HepG2 (cell line): ENCODE measurements at regions not wholly inside any gene's neighbourhood (a gene's known extent, or its start where the extent isn't known, plus 50 kb on each side); places are given as distances from the start of the nearest gene placed in this dataset.

Experiments used
- CCDC6 ChIP-seq: sonication (generic); formaldehyde crosslinking; IDR thresholded peaks from 2 replicates; pipeline ENCODE4 v1.8.1; 2022; ENCODE audit warnings: mild to moderate bottlenecking, missing genetic modification reagents, moderate library complexity
- CSRNP2 ChIP-seq: sonication (generic); formaldehyde crosslinking; conservative IDR thresholded peaks from 2 replicates; pipeline ENCODE4 v1.8.0; 2022; ENCODE audit warnings: low read depth, missing genetic modification reagents
- FIP1L1 ChIP-seq: fragments of 200-400 bp; formaldehyde crosslinking; IDR thresholded peaks from 2 replicates; pipeline ENCODE4 v1.6.1; 2018; ENCODE audit warnings: low read depth, mild to moderate bottlenecking, low read length, moderate library complexity, borderline replicate concordance; ENCODE audit not compliant: insufficient read depth
- JUND ChIP-seq: sonication (generic); formaldehyde crosslinking; IDR thresholded peaks from 2 replicates; pipeline ENCODE4 v1.8.0; 2022; ENCODE audit warnings: mild to moderate bottlenecking, missing genetic modification reagents
- NFE2 ChIP-seq: sonication (generic); formaldehyde crosslinking; IDR thresholded peaks from 2 replicates; pipeline ENCODE4 v1.4.0; 2020; ENCODE audit warnings: missing genetic modification reagents
- PAXIP1 ChIP-seq: sonication (generic); formaldehyde crosslinking; conservative IDR thresholded peaks from 2 replicates; pipeline ENCODE4 v1.4.0; 2020; ENCODE audit warnings: mild to moderate bottlenecking, missing genetic modification reagents, moderate library complexity
- RAD51 ChIP-seq: fragments of 450-650 bp; IDR thresholded peaks from 2 replicates; pipeline ENCODE4 v1.6.1; 2016; ENCODE audit warnings: borderline replicate concordance
- ZBTB42 ChIP-seq: sonication (generic); formaldehyde crosslinking; IDR thresholded peaks from 2 replicates; pipeline ENCODE4 v1.5.0; 2020; ENCODE audit warnings: mild to moderate bottlenecking, missing genetic modification reagents
- ZNF10 ChIP-seq: sonication (generic); formaldehyde crosslinking; IDR thresholded peaks from 2 replicates; pipeline ENCODE4 v1.4.0; 2020; ENCODE audit warnings: mild to moderate bottlenecking, low read depth, missing genetic modification reagents, borderline replicate concordance
- ZNF574 ChIP-seq: sonication (generic); formaldehyde crosslinking; IDR thresholded peaks from 2 replicates; pipeline ENCODE4 v1.4.0; 2020; ENCODE audit warnings: missing genetic modification reagents
- ZNF670 ChIP-seq: sonication (generic); formaldehyde crosslinking; IDR thresholded peaks from 2 replicates; pipeline ENCODE4 v1.8.0; 2022; ENCODE audit warnings: mild to moderate bottlenecking, missing genetic modification reagents, borderline replicate concordance
- TF ChIP-seq, protein P1 (sequence below): sonication (generic); formaldehyde crosslinking; IDR thresholded peaks from 2 replicates; pipeline ENCODE4 v1.5.0; 2020; ENCODE audit warnings: mild to moderate bottlenecking, missing genetic modification reagents, borderline replicate concordance
- TF ChIP-seq, protein P2 (sequence below): sonication (generic); formaldehyde crosslinking; IDR thresholded peaks from 2 replicates; pipeline ENCODE4 v1.4.0; 2020; ENCODE audit warnings: mild to moderate bottlenecking, missing genetic modification reagents

DNA sequence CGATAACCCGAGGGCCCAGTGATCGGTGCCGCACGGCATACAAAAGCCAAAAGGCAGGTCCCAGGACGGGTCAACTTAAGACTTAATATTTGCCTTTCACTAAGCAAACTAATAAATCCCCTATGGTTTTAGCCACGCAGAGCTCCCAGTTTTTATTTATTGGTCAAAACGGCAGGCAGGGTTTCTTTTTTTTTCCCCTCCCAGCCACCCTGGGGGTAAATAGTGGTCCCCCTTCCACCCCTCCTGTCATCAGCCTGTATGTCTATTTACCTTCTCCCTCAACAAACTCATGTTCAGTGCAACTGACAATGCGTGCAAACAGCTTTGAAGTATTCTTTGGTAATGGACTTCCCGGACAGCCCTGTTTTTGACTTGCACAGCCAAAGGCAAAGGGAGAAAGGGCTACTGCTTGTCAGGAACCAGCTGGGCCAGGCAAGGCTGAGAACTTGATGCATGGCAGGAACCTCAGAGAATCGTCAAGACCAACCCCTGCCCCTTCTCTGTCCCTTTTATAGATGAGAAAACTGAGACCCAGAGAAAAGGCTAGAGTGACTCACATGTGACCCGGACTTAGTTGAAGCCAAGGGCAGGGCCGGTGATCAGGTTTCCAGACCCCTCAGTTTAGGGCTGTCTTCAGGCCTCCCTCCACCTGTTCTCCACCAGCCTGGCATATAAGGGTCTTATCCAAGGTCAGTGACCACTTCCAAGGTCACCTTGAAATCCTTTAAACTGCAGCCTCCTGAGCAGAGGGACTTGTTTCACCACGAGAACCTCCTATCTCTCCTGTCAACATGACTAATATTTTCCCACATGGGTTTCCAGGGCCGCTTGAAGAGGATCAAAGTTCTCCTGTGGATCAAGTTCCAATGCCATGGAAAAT, 279.0 kb downstream of the SOX9 start (continued):
- TF ChIP-seq, protein P1, sequence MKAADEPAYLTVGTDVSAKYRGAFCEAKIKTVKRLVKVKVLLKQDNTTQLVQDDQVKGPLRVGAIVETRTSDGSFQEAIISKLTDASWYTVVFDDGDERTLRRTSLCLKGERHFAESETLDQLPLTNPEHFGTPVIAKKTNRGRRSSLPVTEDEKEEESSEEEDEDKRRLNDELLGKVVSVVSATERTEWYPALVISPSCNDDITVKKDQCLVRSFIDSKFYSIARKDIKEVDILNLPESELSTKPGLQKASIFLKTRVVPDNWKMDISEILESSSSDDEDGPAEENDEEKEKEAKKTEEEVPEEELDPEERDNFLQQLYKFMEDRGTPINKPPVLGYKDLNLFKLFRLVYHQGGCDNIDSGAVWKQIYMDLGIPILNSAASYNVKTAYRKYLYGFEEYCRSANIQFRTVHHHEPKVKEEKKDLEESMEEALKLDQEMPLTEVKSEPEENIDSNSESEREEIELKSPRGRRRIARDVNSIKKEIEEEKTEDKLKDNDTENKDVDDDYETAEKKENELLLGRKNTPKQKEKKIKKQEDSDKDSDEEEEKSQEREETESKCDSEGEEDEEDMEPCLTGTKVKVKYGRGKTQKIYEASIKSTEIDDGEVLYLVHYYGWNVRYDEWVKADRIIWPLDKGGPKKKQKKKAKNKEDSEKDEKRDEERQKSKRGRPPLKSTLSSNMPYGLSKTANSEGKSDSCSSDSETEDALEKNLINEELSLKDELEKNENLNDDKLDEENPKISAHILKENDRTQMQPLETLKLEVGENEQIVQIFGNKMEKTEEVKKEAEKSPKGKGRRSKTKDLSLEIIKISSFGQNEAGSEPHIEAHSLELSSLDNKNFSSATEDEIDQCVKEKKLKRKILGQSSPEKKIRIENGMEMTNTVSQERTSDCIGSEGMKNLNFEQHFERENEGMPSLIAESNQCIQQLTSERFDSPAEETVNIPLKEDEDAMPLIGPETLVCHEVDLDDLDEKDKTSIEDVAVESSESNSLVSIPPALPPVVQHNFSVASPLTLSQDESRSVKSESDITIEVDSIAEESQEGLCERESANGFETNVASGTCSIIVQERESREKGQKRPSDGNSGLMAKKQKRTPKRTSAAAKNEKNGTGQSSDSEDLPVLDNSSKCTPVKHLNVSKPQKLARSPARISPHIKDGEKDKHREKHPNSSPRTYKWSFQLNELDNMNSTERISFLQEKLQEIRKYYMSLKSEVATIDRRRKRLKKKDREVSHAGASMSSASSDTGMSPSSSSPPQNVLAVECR (CRISPR knock-in tag) = peak; percentile 70; the same call in 1 of the 2 replicates
- TF ChIP-seq ZNF574 (CRISPR knock-in tag) = peak; percentile 64; the same call in 1 of the 2 replicates
- 0 out of 2 replicates have a peak, but pooled peaks have one; percentile 33 for TF ChIP-seq NFE2 (CRISPR knock-in tag)
- peak; percentile 63; the same call in 1 of the 2 replicates for TF ChIP-seq CCDC6 (CRISPR knock-in tag)
- 0 out of 2 replicates have a peak, but pooled peaks have one; percentile 58 for TF ChIP-seq ZBTB42 (CRISPR knock-in tag)
- peak; percentile 83 for TF ChIP-seq ZNF670 (CRISPR knock-in tag)
- no peak for TF ChIP-seq ZNF10 (CRISPR knock-in tag)
- TF ChIP-seq PAXIP1 = peak; percentile 94
- TF ChIP-seq, protein P2, sequence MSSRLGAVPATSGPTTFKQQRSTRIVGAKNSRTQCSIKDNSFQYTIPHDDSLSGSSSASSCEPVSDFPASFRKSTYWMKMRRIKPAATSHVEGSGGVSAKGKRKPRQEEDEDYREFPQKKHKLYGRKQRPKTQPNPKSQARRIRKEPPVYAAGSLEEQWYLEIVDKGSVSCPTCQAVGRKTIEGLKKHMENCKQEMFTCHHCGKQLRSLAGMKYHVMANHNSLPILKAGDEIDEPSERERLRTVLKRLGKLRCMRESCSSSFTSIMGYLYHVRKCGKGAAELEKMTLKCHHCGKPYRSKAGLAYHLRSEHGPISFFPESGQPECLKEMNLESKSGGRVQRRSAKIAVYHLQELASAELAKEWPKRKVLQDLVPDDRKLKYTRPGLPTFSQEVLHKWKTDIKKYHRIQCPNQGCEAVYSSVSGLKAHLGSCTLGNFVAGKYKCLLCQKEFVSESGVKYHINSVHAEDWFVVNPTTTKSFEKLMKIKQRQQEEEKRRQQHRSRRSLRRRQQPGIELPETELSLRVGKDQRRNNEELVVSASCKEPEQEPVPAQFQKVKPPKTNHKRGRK (CRISPR knock-in tag) = peak; percentile 32; the same call in 1 of the 2 replicates
- TF ChIP-seq FIP1L1 = no peak
- TF ChIP-seq JUND (CRISPR knock-in tag) = peak; percentile 85; the same call in 1 of the 2 replicates
- TF ChIP-seq RAD51 = no peak
- no peak for TF ChIP-seq CSRNP2 (CRISPR knock-in tag)
